SJCRH30 (cell line): ENCODE measurements at regions not wholly inside any gene's neighbourhood (a gene's known extent, or its start where the extent isn't known, plus 50 kb on each side); places are given as distances from the start of the nearest gene placed in this dataset.
"Not testable (repeated sequence)": the region's sequence is repeated elsewhere in the genome, so short reads cannot be mapped to it uniquely, and the experiment has no call there.

Experiments used
- DNase-seq, 2 experiments: peaks; one replicate each; pipeline ENCODE4 v3.0.0-alpha.2; 2015 to 2020
- H3K27ac ChIP-seq: fragments of 250-450 bp; sonication (Bioruptor Pico); 2 replicates; pipeline ENCODE4 v1.5.1; 2020; ENCODE audit warnings: mild to moderate bottlenecking, moderate library complexity
- H3K27me3 ChIP-seq: fragments of 250-450 bp; sonication (Bioruptor Pico); 2 replicates; pipeline ENCODE4 v1.5.1; 2020; ENCODE audit warnings: mild to moderate bottlenecking, moderate library complexity
- H3K36me3 ChIP-seq: fragments of 250-450 bp; sonication (Bioruptor Pico); 2 replicates; pipeline ENCODE4 v1.5.1; 2020; ENCODE audit warnings: mild to moderate bottlenecking, moderate library complexity
- H3K4me1 ChIP-seq: fragments of 250-450 bp; sonication (Bioruptor Pico); 2 replicates; pipeline ENCODE4 v1.5.1; 2020; ENCODE audit warnings: mild to moderate bottlenecking, moderate library complexity
- H3K4me3 ChIP-seq: fragments of 250-450 bp; sonication (Bioruptor Pico); 2 replicates; pipeline ENCODE4 v1.5.1; 2020; ENCODE audit warnings: mild to moderate bottlenecking, moderate library complexity
- H3K9me3 ChIP-seq: fragments of 250-450 bp; sonication (Bioruptor Pico); replicated peaks from 2 replicates; pipeline ENCODE4 v1.5.1; 2020; ENCODE audit warnings: mild to moderate bottlenecking, moderate library complexity

DNA sequence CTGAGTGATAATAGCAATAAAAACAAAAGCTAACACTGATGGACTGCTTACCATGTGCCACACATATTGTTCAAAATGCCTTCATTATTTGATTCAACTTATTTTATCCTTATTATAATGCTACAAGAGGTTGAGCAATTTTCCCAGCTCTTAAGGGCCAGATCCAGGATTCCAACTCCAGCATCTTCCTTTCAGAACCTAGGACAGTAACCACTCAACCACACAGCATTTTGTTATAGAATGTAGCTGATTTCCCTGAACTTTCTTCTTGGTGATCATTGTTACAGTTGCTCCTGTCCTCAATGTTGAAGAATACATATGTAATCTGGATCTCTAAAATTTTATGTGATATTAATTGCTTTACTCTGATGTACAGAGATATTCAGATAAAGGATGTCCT lies 341.7 kb downstream of the PIK3C3 start:
- Histone ChIP-seq H3K4me3 (no peak overlapping the region), H3K9me3 (no peaks in the 10 kb centered on the region), H3K27ac (no peak overlapping the region), H3K27me3 (no peaks in the 10 kb centered on the region), H3K4me1 (no peaks in the 10 kb centered on the region), H3K36me3 (no peaks in the 10 kb centered on the region)
- DNase-seq: no peak

DNA sequence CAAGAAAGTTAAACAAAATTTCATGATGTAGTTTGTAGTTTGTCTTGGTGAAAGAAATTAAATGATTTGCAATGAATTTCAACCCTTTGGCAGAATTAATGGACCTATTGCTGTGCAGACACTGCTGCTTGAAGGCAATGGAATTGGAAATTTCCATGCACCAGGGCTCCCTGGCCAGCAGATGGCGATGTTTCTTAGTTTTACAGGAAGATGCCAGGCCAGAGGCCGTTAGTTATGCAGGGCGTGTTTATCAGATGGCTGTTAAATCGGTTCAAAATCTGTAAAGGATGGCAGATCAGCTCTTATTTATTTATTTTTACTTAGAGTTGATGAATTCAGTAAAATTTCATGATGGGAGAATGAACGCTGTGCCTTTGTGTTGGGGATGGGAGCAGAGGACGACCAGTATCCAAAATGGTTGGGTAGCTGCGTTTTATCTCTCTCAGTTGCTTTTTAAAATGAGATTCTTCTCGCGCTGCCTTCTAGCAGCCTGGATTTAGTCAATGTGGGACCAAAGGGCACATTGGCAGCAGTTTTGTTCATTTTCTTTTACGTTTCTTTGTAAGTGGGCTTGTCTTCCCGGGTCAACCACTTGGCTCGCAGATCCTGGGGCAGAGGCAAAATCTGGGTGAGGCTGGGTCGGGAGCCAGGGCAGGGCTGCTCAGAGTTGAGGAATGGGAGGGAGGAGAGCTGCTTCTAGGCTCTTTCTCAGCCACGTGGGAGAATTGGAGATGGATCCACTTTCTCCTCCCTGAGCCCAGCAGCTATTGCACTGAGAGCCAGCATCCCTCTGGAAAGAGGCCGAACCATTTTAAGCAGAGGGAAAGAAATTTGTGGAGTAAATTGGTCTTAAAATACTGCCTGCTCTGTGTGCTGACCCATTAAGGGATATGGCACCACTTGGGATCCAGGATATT lies 344.0 kb downstream of the PIK3C3 start:
- peak overlapping the region; percentile 37 for H3K4me3 ChIP-seq
- no peaks in the 10 kb centered on the region for H3K9me3 ChIP-seq
- no peaks in the 10 kb centered on the region for H3K4me1 ChIP-seq
- H3K27ac ChIP-seq: no peak overlapping the region
- peak; percentile 46 to 73 for DNase-seq
- H3K27me3 ChIP-seq: no peaks in the 10 kb centered on the region
- no peaks in the 10 kb centered on the region for H3K36me3 ChIP-seq

DNA sequence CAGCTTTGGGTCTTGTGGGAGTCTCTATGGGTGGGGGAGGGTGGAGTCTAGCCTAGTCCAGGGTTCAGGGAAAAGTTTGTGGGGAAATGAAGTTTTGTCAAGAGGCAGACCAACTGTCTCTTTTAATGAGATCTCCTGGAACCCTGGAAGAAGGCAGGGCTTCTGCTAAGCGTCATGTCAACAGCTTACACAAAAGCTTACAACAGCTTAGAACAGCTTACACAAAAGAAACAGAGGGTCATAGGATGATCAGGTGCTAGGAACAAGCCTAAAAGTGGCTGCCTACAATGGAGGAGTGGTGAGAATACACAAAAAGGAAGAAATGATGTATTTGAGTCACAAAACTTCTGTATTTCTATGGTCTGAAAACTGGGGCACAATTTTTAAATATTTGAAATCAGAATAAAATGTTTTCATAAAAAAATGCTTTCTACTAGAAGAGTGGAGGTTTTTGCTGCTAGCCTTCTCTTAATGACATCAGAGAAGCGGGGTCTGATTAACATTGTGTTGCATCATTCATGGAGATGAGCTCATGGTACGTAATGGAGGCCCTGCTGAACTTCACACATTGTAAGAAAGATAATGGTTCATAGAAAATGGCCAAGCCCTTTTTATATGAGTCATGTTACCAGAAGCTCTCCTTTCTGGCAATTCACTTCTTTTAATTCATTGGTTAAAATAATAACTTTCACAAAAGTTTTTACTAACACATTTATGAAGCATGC lies 351.0 kb downstream of the PIK3C3 start:
- no peak overlapping the region for H3K27ac ChIP-seq
- no peaks in the 10 kb centered on the region for H3K4me1 ChIP-seq

DNA sequence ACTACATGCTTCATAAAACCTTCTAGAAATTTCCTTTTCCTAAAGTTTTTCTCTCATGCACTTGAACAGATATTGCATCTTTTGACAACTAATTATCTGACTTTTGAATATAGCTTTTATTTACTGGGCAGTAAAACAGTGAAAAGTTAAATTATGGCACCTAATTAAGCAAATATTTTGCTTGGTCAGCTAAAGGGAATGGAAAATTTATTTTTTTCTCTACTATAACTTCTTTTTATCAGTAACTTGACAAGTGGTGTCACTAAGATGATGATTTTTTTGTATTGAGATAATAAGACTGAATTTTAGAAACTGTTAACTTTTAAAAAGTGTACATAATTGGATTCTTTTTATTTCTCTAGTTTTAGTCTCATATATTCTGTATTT lies 351.6 kb downstream of the PIK3C3 start:
- Histone ChIP-seq H3K4me3 (no peak overlapping the region), H3K4me1 (no peaks in the 10 kb centered on the region), H3K27me3 (no peaks in the 10 kb centered on the region), H3K9me3 (no peaks in the 10 kb centered on the region), H3K36me3 (no peaks in the 10 kb centered on the region), H3K27ac (no peak overlapping the region)
- no peak for DNase-seq

More for the DNA sequence above, 351.0 kb downstream of the PIK3C3 start:
- Histone ChIP-seq H3K9me3 (no peaks in the 10 kb centered on the region), H3K27me3 (no peaks in the 10 kb centered on the region), H3K4me3 (no peak overlapping the region), H3K36me3 (no peaks in the 10 kb centered on the region)
- DNase-seq: no peak

DNA sequence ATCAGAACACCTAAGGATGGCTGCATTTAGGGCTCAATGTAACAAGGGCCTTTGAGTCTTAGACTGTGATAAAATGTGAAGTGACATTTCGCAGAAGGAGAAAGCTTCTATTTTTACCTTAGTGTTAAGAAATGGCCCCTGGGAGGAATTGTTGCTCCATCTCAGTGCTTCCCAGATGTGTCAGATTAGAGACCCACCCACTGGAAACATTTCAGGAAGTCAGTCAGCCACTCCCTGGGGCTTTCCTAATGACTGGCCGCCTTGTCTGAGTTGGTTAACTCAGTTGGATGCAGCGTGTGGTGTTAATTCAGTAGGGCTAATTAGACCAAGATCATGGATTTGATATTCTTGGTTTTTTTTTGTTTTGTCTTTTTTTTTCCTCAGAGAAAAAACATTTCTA lies 355.9 kb downstream of the PIK3C3 start:
- no peak for DNase-seq
- no peak overlapping the region for H3K27ac ChIP-seq
- H3K9me3 ChIP-seq: no peaks in the 10 kb centered on the region

DNA sequence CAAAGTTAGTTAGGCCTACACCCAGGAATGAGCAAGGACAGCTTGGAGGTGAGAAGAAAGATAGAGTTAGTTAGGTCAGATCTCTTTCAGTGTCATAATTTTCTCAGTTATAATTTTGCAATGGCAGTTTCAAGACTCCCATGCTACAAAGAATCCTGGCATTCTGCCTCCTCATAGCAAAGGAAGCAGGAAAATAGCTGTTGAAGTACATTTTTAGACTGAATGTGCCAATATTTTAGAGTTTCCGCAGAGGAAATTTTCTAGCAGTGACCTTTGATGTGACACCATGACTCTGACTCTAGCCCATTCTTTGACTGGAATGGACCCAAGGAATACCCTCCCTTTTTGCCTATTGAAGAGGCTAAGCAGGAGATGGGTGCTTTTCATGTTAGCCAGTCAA lies 371.7 kb downstream of the PIK3C3 start:
- no peak for DNase-seq
- H3K27me3 ChIP-seq: no peaks in the 10 kb centered on the region
- no peak overlapping the region for H3K27ac ChIP-seq
- H3K36me3 ChIP-seq: no peaks in the 10 kb centered on the region
- H3K4me1 ChIP-seq: no peaks in the 10 kb centered on the region
- no peak overlapping the region for H3K4me3 ChIP-seq
- no peaks in the 10 kb centered on the region for H3K9me3 ChIP-seq

More for the DNA sequence above, 355.9 kb downstream of the PIK3C3 start:
- H3K36me3 ChIP-seq: no peaks in the 10 kb centered on the region
- H3K27me3 ChIP-seq: no peaks in the 10 kb centered on the region
- H3K4me1 ChIP-seq: no peaks in the 10 kb centered on the region
- no peak overlapping the region for H3K4me3 ChIP-seq

DNA sequence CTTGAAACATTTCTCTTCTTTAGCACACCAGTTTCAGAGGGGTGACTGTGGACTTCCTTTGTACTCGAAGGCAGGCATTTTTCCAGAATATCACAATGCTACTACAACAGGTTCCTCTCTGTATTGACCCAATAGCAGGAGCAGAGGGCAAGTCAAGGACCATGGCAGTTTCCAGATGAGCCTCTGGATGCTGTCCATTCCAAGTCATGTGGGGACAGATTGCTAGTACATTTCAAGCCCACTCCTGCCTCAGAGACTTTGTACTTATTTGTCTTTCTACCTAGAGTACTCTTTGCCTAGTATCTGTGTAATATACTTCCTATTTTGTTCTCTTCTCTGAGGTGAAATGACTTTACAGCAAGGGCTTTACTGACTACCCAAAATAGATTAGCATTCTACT lies 373.9 kb downstream of the PIK3C3 start:
- DNase-seq: no peak
- H3K4me1 ChIP-seq: no peaks in the 10 kb centered on the region
- H3K36me3 ChIP-seq: no peaks in the 10 kb centered on the region

DNA sequence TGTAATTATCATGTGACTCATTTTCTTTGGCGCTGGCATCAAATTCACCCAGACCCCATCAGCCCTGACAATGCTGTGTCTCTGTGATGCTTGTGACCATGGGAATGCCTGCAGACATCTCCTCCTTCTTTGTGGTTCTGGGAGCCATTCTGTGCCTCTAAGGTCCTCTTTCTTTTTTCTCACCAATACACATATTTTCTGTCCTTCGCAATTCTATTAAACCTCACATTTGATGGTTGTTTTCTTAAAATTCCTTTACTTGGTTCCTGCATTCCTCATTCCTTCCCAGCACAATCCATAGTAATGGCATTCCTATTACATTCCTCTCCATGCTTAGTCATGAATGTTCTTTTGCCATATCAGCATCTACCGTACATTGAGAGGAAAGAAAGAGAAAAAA lies 375.3 kb downstream of the PIK3C3 start:
- Histone ChIP-seq H3K9me3 (no peaks in the 10 kb centered on the region), H3K27ac (no peak overlapping the region), H3K4me1 (no peaks in the 10 kb centered on the region), H3K4me3 (no peak overlapping the region), H3K27me3 (no peaks in the 10 kb centered on the region), H3K36me3 (no peaks in the 10 kb centered on the region)
- DNase-seq: no peak

More for the DNA sequence above, 373.9 kb downstream of the PIK3C3 start:
- H3K4me3 ChIP-seq: no peak overlapping the region
- no peaks in the 10 kb centered on the region for H3K9me3 ChIP-seq
- H3K27me3 ChIP-seq: no peaks in the 10 kb centered on the region
- no peak overlapping the region for H3K27ac ChIP-seq

DNA sequence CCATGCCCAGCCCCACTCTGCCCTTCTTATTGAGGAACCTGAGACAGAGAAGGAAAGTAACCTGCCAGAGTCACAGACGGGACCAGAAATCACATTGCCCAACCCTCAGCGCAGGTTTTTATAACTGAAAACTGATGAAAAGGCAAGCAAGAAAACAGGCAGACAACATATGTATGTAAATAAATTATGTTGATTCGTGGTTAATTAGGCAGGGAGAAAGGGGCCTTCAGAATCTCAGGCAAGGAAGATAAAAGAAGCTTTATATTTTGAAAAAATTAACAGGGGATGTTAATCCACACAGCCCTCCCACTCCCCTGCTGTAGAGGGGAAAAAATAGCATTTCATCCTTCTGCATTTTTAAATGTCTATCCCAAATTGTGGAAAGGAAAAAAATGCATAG lies 378.5 kb downstream of the PIK3C3 start:
- Histone ChIP-seq H3K4me3 (no peak overlapping the region), H3K27me3 (no peaks in the 10 kb centered on the region), H3K9me3 (no peaks in the 10 kb centered on the region), H3K27ac (no peak overlapping the region), H3K4me1 (no peaks in the 10 kb centered on the region), H3K36me3 (no peaks in the 10 kb centered on the region)
- no peak for DNase-seq

DNA sequence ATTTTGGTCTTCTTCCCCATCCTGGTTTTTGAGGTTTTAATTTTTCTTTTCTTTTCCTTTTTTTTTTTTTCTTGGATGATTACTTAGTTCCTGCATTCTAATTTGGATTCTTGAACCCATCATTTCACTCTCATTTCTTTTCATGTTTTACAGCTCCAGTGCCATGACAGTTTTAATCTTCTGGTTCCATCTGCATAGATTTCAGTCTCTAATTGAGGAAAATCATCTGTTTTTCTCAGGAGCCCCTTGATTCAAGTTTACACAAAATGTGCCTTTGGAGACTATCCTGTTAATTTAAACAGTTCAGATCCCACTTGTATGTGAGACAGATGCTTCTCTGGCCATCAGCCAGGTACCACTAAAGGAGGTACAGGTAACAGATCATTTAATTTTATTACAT lies 379.9 kb downstream of the PIK3C3 start:
- no peak for DNase-seq
- Histone ChIP-seq H3K4me3 (no peak overlapping the region), H3K27ac (no peak overlapping the region), H3K36me3 (no peaks in the 10 kb centered on the region), H3K27me3 (no peaks in the 10 kb centered on the region), H3K9me3 (no peaks in the 10 kb centered on the region), H3K4me1 (no peaks in the 10 kb centered on the region)

DNA sequence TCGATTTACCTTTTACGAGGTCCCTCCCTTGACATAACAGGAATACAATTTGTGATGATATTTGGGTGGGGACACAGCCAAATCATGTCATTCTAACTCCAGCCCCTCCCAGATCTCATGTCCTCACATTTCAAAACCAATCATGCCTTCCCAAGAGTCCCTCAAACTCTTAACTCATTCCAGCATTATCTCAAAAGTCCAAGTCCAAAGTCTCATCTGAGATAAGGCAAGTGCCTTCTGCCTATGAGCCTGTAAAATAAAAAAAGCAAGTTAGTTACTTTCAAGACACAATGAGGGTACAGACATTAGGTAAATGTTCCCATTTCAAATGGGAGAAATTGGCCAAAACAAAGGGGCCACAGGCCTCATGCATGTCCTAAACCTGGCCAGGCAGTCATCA lies 381.1 kb downstream of the PIK3C3 start:
- Histone ChIP-seq H3K9me3 (no peaks in the 10 kb centered on the region), H3K4me3 (no peak overlapping the region), H3K27ac (no peak overlapping the region), H3K36me3 (no peaks in the 10 kb centered on the region), H3K4me1 (no peaks in the 10 kb centered on the region), H3K27me3 (no peaks in the 10 kb centered on the region)
- DNase-seq: no peak

DNA sequence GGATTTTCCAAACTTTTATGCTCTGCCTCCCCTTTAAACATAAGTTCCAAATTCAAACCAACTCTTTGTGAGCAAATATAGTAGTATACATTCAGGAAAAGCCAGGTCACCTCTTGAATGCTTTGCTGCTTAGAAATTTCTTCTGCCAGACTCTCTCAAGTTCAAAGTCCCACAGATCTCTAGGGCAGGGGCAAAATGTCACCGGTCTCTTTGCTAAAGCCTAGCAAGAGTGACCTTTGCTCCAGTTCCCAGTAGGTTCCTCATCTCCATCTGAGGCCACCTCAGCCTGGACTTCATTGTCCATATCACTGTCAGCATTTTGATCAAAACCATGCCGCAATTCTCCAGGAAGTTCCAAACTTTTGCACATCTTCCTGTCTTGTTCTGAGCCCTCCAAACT lies 382.3 kb downstream of the PIK3C3 start:
- not testable (repeated sequence) for H3K36me3 ChIP-seq, H3K9me3 ChIP-seq, DNase-seq, H3K27ac ChIP-seq, H3K4me1 ChIP-seq, H3K4me3 ChIP-seq, H3K27me3 ChIP-seq

DNA sequence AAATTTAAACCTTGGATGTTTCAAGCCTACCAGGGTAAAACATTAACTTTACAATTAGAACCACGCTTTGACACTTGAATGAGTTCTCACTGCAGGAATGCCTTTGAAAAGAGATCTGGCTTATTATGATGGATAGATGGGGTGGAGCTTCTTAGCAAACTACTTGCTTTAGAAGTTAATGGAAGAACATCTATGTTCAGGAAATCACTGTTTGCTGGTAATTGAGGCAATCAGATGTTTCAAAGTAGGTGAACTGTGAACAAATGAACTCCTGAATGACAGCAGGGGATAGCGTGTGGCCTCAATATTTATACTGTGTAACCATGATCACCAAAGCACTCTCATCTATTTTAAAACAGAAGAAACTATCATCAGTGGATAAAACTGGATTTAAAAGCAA lies 383.6 kb downstream of the PIK3C3 start:
- no peak for DNase-seq
- no peaks in the 10 kb centered on the region for H3K4me1 ChIP-seq
- no peaks in the 10 kb centered on the region for H3K9me3 ChIP-seq
- no peak overlapping the region for H3K27ac ChIP-seq
- H3K4me3 ChIP-seq: no peak overlapping the region
- no peaks in the 10 kb centered on the region for H3K36me3 ChIP-seq
- no peaks in the 10 kb centered on the region for H3K27me3 ChIP-seq

DNA sequence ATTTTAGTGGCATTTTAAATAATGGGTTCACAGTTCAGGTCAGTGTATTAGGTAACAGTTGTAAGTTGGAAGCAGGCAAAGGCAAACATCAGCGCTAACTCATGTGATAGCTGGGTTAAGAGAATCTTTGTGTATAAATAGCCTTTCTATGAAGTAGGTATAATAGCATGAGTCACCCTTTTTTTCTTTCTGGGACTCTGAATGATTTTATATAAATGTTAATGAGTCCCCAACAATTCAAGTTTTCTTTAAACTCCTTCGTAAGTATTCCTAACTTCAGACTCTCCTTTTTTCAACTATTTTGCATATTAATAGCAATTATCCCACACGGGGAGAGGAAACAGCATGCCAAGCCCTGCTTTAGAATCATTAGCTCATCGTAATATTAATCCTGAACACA lies 384.3 kb downstream of the PIK3C3 start:
- H3K27ac ChIP-seq: no peak overlapping the region
- H3K4me1 ChIP-seq: no peaks in the 10 kb centered on the region
- H3K27me3 ChIP-seq: no peaks in the 10 kb centered on the region
- no peaks in the 10 kb centered on the region for H3K36me3 ChIP-seq
- no peak overlapping the region for H3K4me3 ChIP-seq
- no peak for DNase-seq
- H3K9me3 ChIP-seq: no peaks in the 10 kb centered on the region

DNA sequence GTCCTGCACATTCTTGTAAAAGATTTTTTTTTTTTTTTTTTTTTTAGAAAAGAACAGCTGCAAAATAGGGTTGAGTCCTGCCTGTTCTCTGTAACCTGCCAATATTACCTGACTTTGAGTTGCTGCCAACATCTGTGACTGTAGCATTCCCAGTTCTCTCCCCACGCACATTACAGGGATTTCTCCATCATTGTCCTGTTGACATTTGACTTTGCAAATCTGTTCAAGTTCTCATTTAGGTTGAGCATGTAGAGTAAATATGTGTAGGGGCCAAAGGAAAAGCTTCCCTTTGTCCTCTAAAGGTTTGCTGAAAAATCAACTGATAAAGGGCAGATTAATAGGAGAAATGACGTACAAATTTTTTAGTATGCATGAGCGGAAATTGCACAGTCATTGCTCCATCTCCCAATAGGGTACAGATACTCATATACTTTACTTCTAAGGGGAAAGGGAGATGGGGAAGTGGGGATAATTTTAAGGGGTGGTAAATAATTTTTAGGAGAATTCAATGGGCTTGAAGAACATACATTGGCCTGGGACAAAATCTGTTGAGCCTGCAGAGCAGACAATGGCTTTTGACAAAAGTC lies 385.5 kb downstream of the PIK3C3 start:
- H3K9me3 ChIP-seq: no peaks in the 10 kb centered on the region
- H3K27ac ChIP-seq: no peak overlapping the region
- no peaks in the 10 kb centered on the region for H3K4me1 ChIP-seq
- H3K27me3 ChIP-seq: no peaks in the 10 kb centered on the region
- H3K4me3 ChIP-seq: no peak overlapping the region
- no peaks in the 10 kb centered on the region for H3K36me3 ChIP-seq
- DNase-seq: no peak
